GM12892 (cell line): ENCODE measurements at regions not wholly inside any gene's neighbourhood (a gene's known extent, or its start where the extent isn't known, plus 50 kb on each side); places are given as distances from the start of the nearest gene placed in this dataset.

Experiments used
- POLR2A ChIP-seq: IDR thresholded peaks from 2 replicates; pipeline ENCODE4 v1.6.1; 2011; ENCODE audit warnings: low read depth, low read length, control low read depth
- POLR2AphosphoS5 ChIP-seq: IDR thresholded peaks from 2 replicates; pipeline ENCODE4 v1.6.1; 2011; ENCODE audit warnings: low read depth, low read length, control low read depth

DNA sequence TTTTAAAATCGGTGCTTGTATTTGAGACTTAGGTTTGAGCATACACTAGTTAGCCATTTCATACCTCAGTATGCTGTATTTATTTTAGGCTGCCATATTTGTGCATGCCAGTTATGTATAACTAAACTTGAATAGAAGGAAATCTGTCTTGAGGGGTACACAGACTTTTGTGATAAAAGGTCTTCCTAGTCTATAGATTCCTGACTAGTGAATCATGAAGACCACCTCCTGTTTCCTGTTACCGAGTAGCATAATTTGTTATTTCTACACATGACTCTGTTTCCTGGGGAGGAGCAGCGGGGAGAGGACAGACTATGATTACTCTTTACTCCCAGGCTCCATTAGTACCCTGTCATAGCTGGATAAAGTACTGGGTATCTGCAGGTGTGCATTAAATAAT is 316.8 kb upstream of the SNX7 start:
- TF ChIP-seq POLR2AphosphoS5 (no peak), POLR2A (no peak)
